HepG2 (cell line): ENCODE measurements at regions not wholly inside any gene's neighbourhood (a gene's known extent, or its start where the extent isn't known, plus 50 kb on each side); places are given as distances from the start of the nearest gene placed in this dataset.

Experiments
- ATAC-seq: fragments of 200-7000 bp; cut with Tn5 transposase; 3 replicates; pipeline ENCODE4 v1.9.1; 2020; ENCODE audit warnings: mild to moderate bottlenecking, moderate library complexity
- BruUV-seq: library from RNA; stranded (reverse); fragments of 400-500 nt; replicated peaks from 2 replicates; lab custom pipeline; 2021; lab: Mats Ljungman, UMichigan
- CTCF ChIA-PET: fragments of 300-600 bp; formaldehyde crosslinking; extraction: SDS; loops from one replicate; lab custom pipeline; 2021; ENCODE audit warnings: low total read pairs, inconsistent platforms, low intra/inter-chr PET ratio; lab: Yijun Ruan, JAX
- POLR2A ChIA-PET: fragments of 350-600 bp; sonication (Branson Sonifier 250); formaldehyde crosslinking; loops from one replicate; lab custom pipeline; 2020; ENCODE audit warnings: antibody characterized with exemption, inconsistent platforms; lab: Yijun Ruan, JAX
- DNase-seq: peaks from one replicate; pipeline ENCODE4 v3.0.0-alpha.2; 2015; ENCODE audit warnings: low spot score
- FAIRE-seq: peaks from 3 replicates; lab custom pipeline; 2011; peaks lifted over from hg19 to GRCh38; lab: Jason Lieb, UNC
- H2AFZ ChIP-seq: one replicate; pipeline ENCODE4 v1.6.1; 2011; ENCODE audit warnings: low read length, inconsistent platforms
- H3K27ac ChIP-seq: fragments of 300-600 bp; 3 replicates; pipeline ENCODE4 v1.8.0; 2011; ENCODE audit warnings: mixed run types, mild to moderate bottlenecking, mixed read lengths, low read length, inconsistent platforms; ENCODE audit not compliant: insufficient read depth; ENCODE audit errors: extremely low read length
- H3K27me3 ChIP-seq, 2 experiments: fragments of 200-600 bp in 1 of 2; 2 replicates in 1 of 2; 3 replicates in 1 of 2; pipeline versions ENCODE4 v1.6.0 to v1.8.0; 2011; ENCODE audit warnings: low read length in 2 of 2, mild to moderate bottlenecking in 2 of 2, moderate library complexity in 2 of 2, inconsistent platforms in 1 of 2; ENCODE audit not compliant: insufficient read depth in 2 of 2, control insufficient read depth in 1 of 2
- H3K36me3 ChIP-seq, 2 experiments: fragments of 200-600 bp in 1 of 2; replicated peaks in 1 of 2; 2 replicates in 1 of 2; 3 replicates in 1 of 2; pipeline versions ENCODE4 v1.5.1 to v1.8.0; 2011; ENCODE audit warnings: low read length in 2 of 2, inconsistent platforms in 1 of 2; ENCODE audit not compliant: insufficient read depth in 2 of 2, control insufficient read depth in 1 of 2
- H3K4me1 ChIP-seq: 2 replicates; pipeline ENCODE4 v1.5.1; 2012; ENCODE audit warnings: low read length, inconsistent platforms; ENCODE audit not compliant: insufficient read depth
- H3K4me2 ChIP-seq: 2 replicates; pipeline ENCODE4 v1.6.0; 2011; ENCODE audit warnings: low read depth, low read length, inconsistent platforms
- H3K4me3 ChIP-seq, 3 experiments: fragments of 200-600 bp in 1 of 3; sonication (generic), shearing (Covaris generic) in 1 of 3; replicated peaks in 1 of 3; 2 replicates each; pipeline ENCODE4 v1.5.1; 2011 to 2016; ENCODE audit warnings: low read length in 3 of 3, inconsistent platforms in 2 of 3, low read depth in 2 of 3, mild to moderate bottlenecking in 2 of 3, control low read depth in 1 of 3, mixed read lengths in 1 of 3; ENCODE audit not compliant: insufficient read depth in 1 of 3
- H3K79me2 ChIP-seq: one replicate; pipeline ENCODE4 v1.6.1; 2011; ENCODE audit warnings: low read length, inconsistent platforms; ENCODE audit not compliant: insufficient read depth
- H3K9ac ChIP-seq: 2 replicates; pipeline ENCODE4 v1.6.0; 2011; ENCODE audit warnings: mild to moderate bottlenecking, low read depth, low read length, inconsistent platforms; ENCODE audit not compliant: insufficient read depth
- H3K9me3 ChIP-seq: 2 replicates; pipeline ENCODE4 v1.5.1; 2012; ENCODE audit warnings: mild to moderate bottlenecking, low read length
- H4K20me1 ChIP-seq: 2 replicates; pipeline ENCODE4 v1.6.0; 2011; ENCODE audit warnings: inconsistent platforms, mild to moderate bottlenecking, low read length, moderate library complexity; ENCODE audit not compliant: insufficient read depth
- BCL3 ChIP-seq: sonication (generic); formaldehyde crosslinking; IDR thresholded peaks from 2 replicates; pipeline ENCODE4 v1.5.1; 2020; ENCODE audit warnings: mild to moderate bottlenecking, missing genetic modification reagents, moderate library complexity
- BCLAF1 ChIP-seq: fragments of 450-650 bp; IDR thresholded peaks from 2 replicates; pipeline ENCODE4 v1.6.1; 2017; ENCODE audit warnings: mild to moderate bottlenecking
- GABPA ChIP-seq, 2 experiments: IDR thresholded peaks; 2 replicates each; pipeline ENCODE4 v1.6.1; 2011 to 2016; ENCODE audit warnings: low read depth in 2 of 2, low read length in 1 of 2, missing biosample characterization in 1 of 2, missing genetic modification characterization in 1 of 2
- GABPB1 ChIP-seq: IDR thresholded peaks from 2 replicates; pipeline ENCODE4 v1.6.1; 2016; ENCODE audit warnings: mild to moderate bottlenecking, missing genetic modification reagents, moderate library complexity, missing compliant biosample characterization
- HOXA9 ChIP-seq: sonication (generic); formaldehyde crosslinking; IDR thresholded peaks from 2 replicates; pipeline ENCODE4 v1.8.1; 2022; ENCODE audit warnings: missing genetic modification reagents, mild to moderate bottlenecking, moderate library complexity, borderline replicate concordance
- NFKBIZ ChIP-seq: IDR thresholded peaks from 2 replicates; pipeline ENCODE4 v1.6.1; 2018; ENCODE audit warnings: missing genetic modification reagents, missing compliant biosample characterization
- PLSCR1 ChIP-seq: sonication (generic); formaldehyde crosslinking; IDR thresholded peaks from 2 replicates; pipeline ENCODE4 v1.5.0; 2020; ENCODE audit warnings: missing genetic modification reagents, mild to moderate bottlenecking, borderline replicate concordance
- SRY ChIP-seq: sonication (generic); formaldehyde crosslinking; IDR thresholded peaks from 2 replicates; pipeline ENCODE4 v1.8.0; 2022; ENCODE audit warnings: mild to moderate bottlenecking, missing genetic modification reagents
- SSRP1 ChIP-seq: IDR thresholded peaks from 2 replicates; pipeline ENCODE4 v1.6.1; 2016; ENCODE audit warnings: control low read depth
- ZBTB8A ChIP-seq: sonication (generic); formaldehyde crosslinking; IDR thresholded peaks from 2 replicates; pipeline ENCODE4 v1.4.0; 2020; ENCODE audit warnings: mild to moderate bottlenecking, low read depth, missing genetic modification reagents, borderline replicate concordance
- ZNF672 ChIP-seq: sonication (generic); formaldehyde crosslinking; IDR thresholded peaks from 2 replicates; pipeline ENCODE4 v1.8.1; 2022; ENCODE audit warnings: missing genetic modification reagents
- ZNF75D ChIP-seq: sonication (generic); formaldehyde crosslinking; IDR thresholded peaks from 2 replicates; pipeline ENCODE4 v1.8.1; 2023; ENCODE audit warnings: missing genetic modification reagents, mild to moderate bottlenecking, borderline replicate concordance
- WGBS: methylation state at CpG from one replicate; pipeline ENCODE4 v1.1.6; 2017; ENCODE audit warnings: low lambda C conversion rate; 5-methylcytosine and 5-hydroxymethylcytosine counted together
- in situ Hi-C: cut with HindIII; loops from 2 replicates; pipeline ENCODE4 v1.10.0; 2017; ENCODE audit warnings: low pct_unique_long_range_greater_than_20kb; ENCODE audit not compliant: extremely low pct_ligation_motif_present
- intact Hi-C: fragments of 100-400 bp; cut with micrococcal nuclease; formaldehyde crosslinking; loops from one replicate; pipeline ENCODE4 v1.10.0; 2022; ENCODE audit not compliant: unreplicated experiment

- Histone ChIP-seq H3K27ac (no peak overlapping the region), H3K4me3 (no peak overlapping the region), H4K20me1 (no peaks in the 10 kb centered on the region), H3K27me3 (no peaks in the 10 kb centered on the region), H3K4me1 (no peaks in the 10 kb centered on the region), H3K4me2 (no peak overlapping the region), H3K36me3 (no peaks in the 10 kb centered on the region), H3K79me2 (no peaks in the 10 kb centered on the region), H2AFZ (no peak overlapping the region), H3K9ac (no peak overlapping the region), H3K9me3 (peaks cover 24% of the 10 kb centered on the region)
- TF ChIP-seq PLSCR1 (CRISPR knock-in tag) (no peak), HOXA9 (CRISPR knock-in tag) (no peak), GABPA (IDR thresholded peaks at IDR 0.05; ENCODE audit: low read depth, low read length) (no peak), GABPA (CRISPR knock-in tag; IDR thresholded peaks at IDR 0.05; ENCODE audit: low read depth) (no peak), ZNF75D (CRISPR knock-in tag) (no peak), SRY (CRISPR knock-in tag) (no peak), BCL3 (CRISPR knock-in tag) (no peak), ZNF672 (CRISPR knock-in tag) (no peak), BCLAF1 (no peak), SSRP1 (CRISPR knock-in tag) (no peak), GABPB1 (no peak), ZBTB8A (CRISPR knock-in tag) (no peak), NFKBIZ (CRISPR knock-in tag) (no peak)
- in situ Hi-C loops: no loop called here
- 0% methylated on average over 2 of the region's 2 CpGs for WGBS
- ChIA-PET POLR2A (no interaction called here), CTCF (no interaction called here)
- no peak for FAIRE-seq
- DNase-seq: no peak
- no TSS peak for BruUV-seq
- ATAC-seq: no peak
- intact Hi-C loops: no loop called here
Observed at GRCh38 chr18:37641573-37641972, 76.0 kb upstream of the CELF4 start.
